WTC11 (cell line): ENCODE measurements at regions not wholly inside any gene's neighbourhood (a gene's known extent, or its start where the extent isn't known, plus 50 kb on each side); places are given as distances from the start of the nearest gene placed in this dataset.

ENCODE experiments used
- ATAC-seq: fragments of 200-7000 bp; cut with Tn5 transposase; 2 replicates; pipeline ENCODE4 v1.10.0; 2021; ENCODE audit warnings: mild to moderate bottlenecking, moderate library complexity
- CTCF ChIA-PET: fragments of 300-600 bp; sonication (Branson Sonifier 250); formaldehyde crosslinking; loops from one replicate; lab custom pipeline; 2021; ENCODE audit warnings: antibody characterized with exemption; lab: Charles Lee
- POLR2A ChIA-PET: fragments of 350-600 bp; sonication (Branson Sonifier 250); formaldehyde crosslinking; loops from one replicate; lab custom pipeline; 2021; ENCODE audit warnings: antibody characterized with exemption; lab: Charles Lee
- DNase-seq: peaks from one replicate; pipeline ENCODE4 v3.0.0; 2021; ENCODE audit warnings: low spot score
- H3K27ac Mint-ChIP-seq: 2 replicates; pipeline ENCODE4 v1.8.0; 2021; ENCODE audit warnings: mixed read lengths
- H3K27me3 Mint-ChIP-seq: 2 replicates; pipeline ENCODE4 v1.8.0; 2021; ENCODE audit warnings: low read depth, mild to moderate bottlenecking, moderate library complexity, mixed read lengths
- H3K36me3 Mint-ChIP-seq: 2 replicates; pipeline ENCODE4 v1.8.0; 2021; ENCODE audit warnings: mixed read lengths
- H3K4me1 Mint-ChIP-seq: 2 replicates; pipeline ENCODE4 v1.8.0; 2022; ENCODE audit warnings: mixed read lengths
- H3K4me3 Mint-ChIP-seq: 2 replicates; pipeline ENCODE4 v1.8.0; 2021; ENCODE audit warnings: mild to moderate bottlenecking, moderate library complexity, mixed read lengths
- H3K9me3 Mint-ChIP-seq: 2 replicates; pipeline ENCODE4 v1.8.0; 2021; ENCODE audit warnings: mixed read lengths
- ATF3 ChIP-seq: sonication (generic); formaldehyde crosslinking; conservative IDR thresholded peaks from 2 replicates; pipeline ENCODE4 v1.8.1; 2022; ENCODE audit warnings: mild to moderate bottlenecking, missing genetic modification reagents
- ATF6 ChIP-seq: sonication (generic); formaldehyde crosslinking; IDR thresholded peaks from 2 replicates; pipeline ENCODE4 v1.8.1; 2023; ENCODE audit warnings: mild to moderate bottlenecking, missing genetic modification reagents
- CBFB ChIP-seq: sonication (generic); formaldehyde crosslinking; IDR thresholded peaks from 2 replicates; pipeline ENCODE4 v1.8.1; 2022; ENCODE audit warnings: mild to moderate bottlenecking, low read depth, missing genetic modification reagents
- CDX4 ChIP-seq: fragments of 250-450 bp; sonication (Bioruptor Pico); IDR thresholded peaks from 2 replicates; pipeline ENCODE4 v1.9.0; 2021; ENCODE audit warnings: moderate library complexity, mild to moderate bottlenecking, inconsistent platforms, borderline replicate concordance
- E2F1 ChIP-seq: sonication (generic); formaldehyde crosslinking; IDR thresholded peaks from 2 replicates; pipeline ENCODE4 v1.8.0; 2022; ENCODE audit warnings: mild to moderate bottlenecking, missing genetic modification reagents
- ETV6 ChIP-seq: sonication (generic); formaldehyde crosslinking; IDR thresholded peaks from 2 replicates; pipeline ENCODE4 v1.8.1; 2022; ENCODE audit warnings: mild to moderate bottlenecking, missing genetic modification reagents
- FOXP4 ChIP-seq: sonication (generic); formaldehyde crosslinking; IDR thresholded peaks from 2 replicates; pipeline ENCODE4 v1.8.0; 2022; ENCODE audit warnings: mild to moderate bottlenecking, missing genetic modification reagents
- GTF2I ChIP-seq: fragments of 250-450 bp; sonication (Bioruptor Pico); conservative IDR thresholded peaks from 2 replicates; pipeline ENCODE4 v1.4.0; 2021; ENCODE audit warnings: mild to moderate bottlenecking
- HMGXB4 ChIP-seq: sonication (generic); formaldehyde crosslinking; IDR thresholded peaks from 2 replicates; pipeline ENCODE4 v1.8.1; 2023; ENCODE audit warnings: mild to moderate bottlenecking, moderate library complexity, missing genetic modification reagents
- JUN ChIP-seq: sonication (generic); formaldehyde crosslinking; IDR thresholded peaks from 2 replicates; pipeline ENCODE4 v1.8.0; 2023; ENCODE audit warnings: mild to moderate bottlenecking, missing genetic modification reagents
- NFATC4 ChIP-seq: fragments of 250-450 bp; sonication (Bioruptor Pico); IDR thresholded peaks from 2 replicates; pipeline ENCODE4 v1.9.0; 2021; ENCODE audit warnings: mild to moderate bottlenecking
- OVOL2 ChIP-seq: fragments of 250-450 bp; sonication (Bioruptor Pico); IDR thresholded peaks from 2 replicates; pipeline ENCODE4 v1.9.0; 2021; ENCODE audit warnings: mild to moderate bottlenecking, borderline replicate concordance
- RORB ChIP-seq: fragments of 250-450 bp; sonication (Bioruptor Pico); IDR thresholded peaks from 2 replicates; pipeline ENCODE4 v1.9.0; 2021; ENCODE audit warnings: mild to moderate bottlenecking
- STAT6 ChIP-seq: sonication (generic); formaldehyde crosslinking; conservative IDR thresholded peaks from 2 replicates; pipeline ENCODE4 v1.8.1; 2023; ENCODE audit warnings: mild to moderate bottlenecking, low read depth, missing genetic modification reagents, moderate library complexity
- ZBTB21 ChIP-seq: sonication (generic); formaldehyde crosslinking; IDR thresholded peaks from 2 replicates; pipeline ENCODE4 v1.8.1; 2023; ENCODE audit warnings: mild to moderate bottlenecking, missing genetic modification reagents, borderline replicate concordance
- ZNF416 ChIP-seq: fragments of 250-450 bp; sonication (Bioruptor Pico); IDR thresholded peaks from 2 replicates; pipeline ENCODE4 v1.9.0; 2021; ENCODE audit warnings: mild to moderate bottlenecking, inconsistent platforms
- ZNF425 ChIP-seq: fragments of 250-450 bp; sonication (Bioruptor Pico); conservative IDR thresholded peaks from 2 replicates; pipeline ENCODE4 v1.9.0; 2021; ENCODE audit warnings: mild to moderate bottlenecking

- no peak for ATAC-seq
- ChIA-PET POLR2A (interaction anchor here (0.6 kb wide), 1 partner anchor 20 kb away, joined by 3 read pairs; no protein-coding TSS in a partner anchor), CTCF (interaction anchor here (0.6 kb wide), 1 partner anchor 34 kb away, joined by 4 read pairs; no protein-coding TSS in a partner anchor)
- H3K9me3 Mint-ChIP-seq: no peaks in the 10 kb centered on the region
- no peak for DNase-seq
- H3K4me3 Mint-ChIP-seq: no peak overlapping the region
- H3K36me3 Mint-ChIP-seq: no peaks in the 10 kb centered on the region
- H3K27ac Mint-ChIP-seq: no peak overlapping the region
- H3K27me3 Mint-ChIP-seq: no peaks in the 10 kb centered on the region
- no peaks in the 10 kb centered on the region for H3K4me1 Mint-ChIP-seq
- TF ChIP-seq OVOL2 (CRISPR knock-in tag) (no peak), HMGXB4 (CRISPR knock-in tag) (no peak), ETV6 (CRISPR knock-in tag) (no peak), ATF6 (CRISPR knock-in tag) (no peak), ZBTB21 (no peak), CBFB (no peak), ZNF425 (CRISPR knock-in tag) (no peak), RORB (CRISPR knock-in tag) (no peak), GTF2I (CRISPR knock-in tag) (no peak), NFATC4 (CRISPR knock-in tag) (no peak)
Observed at GRCh38 chr18:39938676-39939608, 2016.1 kb upstream of the PIK3C3 start.

- Mint-ChIP-seq H3K4me1 (no peaks in the 10 kb centered on the region), H3K27ac (no peak overlapping the region)
- no peak for ATAC-seq
Observed at GRCh38 chr18:39935598-39935997, 2019.4 kb upstream of the PIK3C3 start.

More at GRCh38 chr18:39935598-39935997, 2019.4 kb upstream of the PIK3C3 start:
- no peaks in the 10 kb centered on the region for H3K36me3 Mint-ChIP-seq
- POLR2A ChIA-PET: no interaction called here
- CTCF ChIA-PET: no interaction called here
- H3K27me3 Mint-ChIP-seq: no peaks in the 10 kb centered on the region
- no peak for DNase-seq
- H3K4me3 Mint-ChIP-seq: no peak overlapping the region
- TF ChIP-seq E2F1: no peak
- TF ChIP-seq CDX4: no peak
- no peak for TF ChIP-seq FOXP4 (CRISPR knock-in tag)
- TF ChIP-seq JUN (CRISPR knock-in tag): no peak
- no peak for TF ChIP-seq ATF3 (CRISPR knock-in tag)
- no peak for TF ChIP-seq STAT6 (CRISPR knock-in tag)
- no peak for TF ChIP-seq ZNF416 (CRISPR knock-in tag)
- no peaks in the 10 kb centered on the region for H3K9me3 Mint-ChIP-seq
